Mesothelial cell of epicardium (in vitro differentiated cells): ENCODE measurements at regions not wholly inside any gene's neighbourhood (a gene's known extent, or its start where the extent isn't known, plus 50 kb on each side); places are given as distances from the start of the nearest gene placed in this dataset.

Source experiments
- DNase-seq, 2 experiments: peaks; one replicate each; pipeline ENCODE4 v3.0.0; 2021; ENCODE audit warnings: low spot score in 2 of 2; ENCODE audit not compliant: unreplicated experiment in 2 of 2
- H3K27ac Mint-ChIP-seq: 2 replicates; pipeline ENCODE4 v1.8.0; 2021; ENCODE audit warnings: mixed read lengths
- H3K27me3 Mint-ChIP-seq: 2 replicates; pipeline ENCODE4 v1.8.0; 2021; ENCODE audit warnings: low read depth, mixed read lengths
- H3K36me3 Mint-ChIP-seq: 2 replicates; pipeline ENCODE4 v1.8.0; 2021; ENCODE audit warnings: mixed read lengths
- H3K4me1 Mint-ChIP-seq: 2 replicates; pipeline ENCODE4 v1.8.0; 2021; ENCODE audit warnings: mixed read lengths
- H3K4me3 Mint-ChIP-seq: 2 replicates; pipeline ENCODE4 v1.8.0; 2021; ENCODE audit warnings: mild to moderate bottlenecking, moderate library complexity, mixed read lengths
- H3K9me3 Mint-ChIP-seq: 2 replicates; pipeline ENCODE4 v1.8.0; 2021; ENCODE audit warnings: mixed read lengths
- TF ChIP-seq, protein P1 (sequence below): fragments of 200-600 bp; sonication (generic); IDR thresholded peaks from one replicate; pipeline ENCODE4 v1.5.0; 2021; ENCODE audit warnings: antibody characterized with exemption; ENCODE audit not compliant: unreplicated experiment

DNA sequence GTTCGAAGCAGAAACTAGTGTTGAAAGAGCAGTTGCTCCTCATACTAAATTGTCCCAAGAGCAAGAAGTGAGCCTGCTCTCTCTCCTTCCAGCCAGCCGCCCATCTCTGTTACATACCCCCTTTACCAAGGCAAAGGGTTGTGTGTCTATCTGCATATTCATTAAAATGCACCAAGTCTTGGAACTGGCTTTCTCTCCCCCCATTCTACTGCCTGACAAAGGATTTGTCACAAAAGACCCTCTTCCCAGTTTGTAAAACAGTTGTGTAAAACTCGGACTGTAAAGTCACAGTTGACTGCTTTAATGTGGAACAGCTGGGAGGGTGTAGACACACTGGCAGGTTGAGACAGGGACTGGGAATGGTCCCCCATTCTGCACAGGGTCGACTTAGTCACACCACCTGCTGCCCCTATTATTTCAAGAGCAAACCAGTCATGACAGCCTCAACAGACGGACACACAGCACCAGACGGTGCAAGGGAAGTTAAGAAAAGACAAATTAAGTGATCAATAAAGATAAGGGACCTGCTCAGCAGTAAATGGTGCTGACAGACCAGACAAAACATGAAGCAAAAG is 60.0 kb upstream of the HTATIP2 start:
- Mint-ChIP-seq H3K4me3 (no peak overlapping the region), H3K4me1 (no peaks in the 10 kb centered on the region), H3K9me3 (no peaks in the 10 kb centered on the region), H3K27ac (no peak overlapping the region), H3K36me3 (no peaks in the 10 kb centered on the region), H3K27me3 (peaks cover 30% of the 10 kb centered on the region)
- TF ChIP-seq, protein P1, sequence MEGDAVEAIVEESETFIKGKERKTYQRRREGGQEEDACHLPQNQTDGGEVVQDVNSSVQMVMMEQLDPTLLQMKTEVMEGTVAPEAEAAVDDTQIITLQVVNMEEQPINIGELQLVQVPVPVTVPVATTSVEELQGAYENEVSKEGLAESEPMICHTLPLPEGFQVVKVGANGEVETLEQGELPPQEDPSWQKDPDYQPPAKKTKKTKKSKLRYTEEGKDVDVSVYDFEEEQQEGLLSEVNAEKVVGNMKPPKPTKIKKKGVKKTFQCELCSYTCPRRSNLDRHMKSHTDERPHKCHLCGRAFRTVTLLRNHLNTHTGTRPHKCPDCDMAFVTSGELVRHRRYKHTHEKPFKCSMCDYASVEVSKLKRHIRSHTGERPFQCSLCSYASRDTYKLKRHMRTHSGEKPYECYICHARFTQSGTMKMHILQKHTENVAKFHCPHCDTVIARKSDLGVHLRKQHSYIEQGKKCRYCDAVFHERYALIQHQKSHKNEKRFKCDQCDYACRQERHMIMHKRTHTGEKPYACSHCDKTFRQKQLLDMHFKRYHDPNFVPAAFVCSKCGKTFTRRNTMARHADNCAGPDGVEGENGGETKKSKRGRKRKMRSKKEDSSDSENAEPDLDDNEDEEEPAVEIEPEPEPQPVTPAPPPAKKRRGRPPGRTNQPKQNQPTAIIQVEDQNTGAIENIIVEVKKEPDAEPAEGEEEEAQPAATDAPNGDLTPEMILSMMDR: no peak
- DNase-seq: no peak

DNA sequence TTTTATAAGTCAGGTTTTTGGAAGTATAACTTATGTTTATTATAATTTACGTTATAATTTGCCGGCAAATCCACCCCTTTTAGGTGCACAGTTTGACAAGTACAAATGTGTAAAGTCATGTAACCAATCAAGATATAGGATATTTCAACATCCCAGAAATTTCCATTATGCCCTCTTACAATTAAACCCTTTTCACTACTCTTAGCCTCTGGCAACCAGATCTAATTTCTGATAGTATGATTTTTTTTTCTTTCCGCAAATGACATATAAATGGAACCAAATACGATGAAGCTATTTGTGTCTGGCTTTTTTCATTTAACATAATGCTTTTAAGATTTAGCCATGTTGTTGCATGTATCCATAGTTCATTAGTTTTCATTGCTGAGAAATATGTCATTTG is 69.5 kb upstream of the HTATIP2 start:
- Mint-ChIP-seq H3K4me3 (no peak overlapping the region), H3K27me3 (peaks cover 24% of the 10 kb centered on the region), H3K4me1 (no peaks in the 10 kb centered on the region)

DNA sequence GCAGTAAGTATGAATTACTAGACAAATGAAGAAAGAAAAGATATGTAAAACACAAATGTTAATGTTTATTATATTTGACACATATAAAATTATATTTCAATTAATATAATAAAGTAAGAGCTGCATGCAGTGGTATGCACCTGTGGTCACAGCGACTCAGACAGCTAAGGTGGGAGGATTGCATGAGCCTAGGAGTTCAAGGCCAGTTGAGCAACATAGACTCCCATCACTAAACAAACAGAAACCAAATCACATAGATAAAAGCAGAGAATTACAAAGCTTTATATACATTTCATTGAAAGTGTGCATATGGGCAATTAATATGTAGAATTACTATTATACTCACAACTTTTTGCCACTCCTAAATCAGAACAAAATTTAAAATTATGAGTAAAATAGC is 70.0 kb upstream of the HTATIP2 start:
- peaks cover 25% of the 10 kb centered on the region for H3K27me3 Mint-ChIP-seq
- H3K27ac Mint-ChIP-seq: no peak overlapping the region
- no peaks in the 10 kb centered on the region for H3K36me3 Mint-ChIP-seq
- no peaks in the 10 kb centered on the region for H3K4me1 Mint-ChIP-seq
- TF ChIP-seq, protein P1: no peak
- no peaks in the 10 kb centered on the region for H3K9me3 Mint-ChIP-seq
- H3K4me3 Mint-ChIP-seq: no peak overlapping the region
- no peak for DNase-seq

More for the DNA sequence above, 69.5 kb upstream of the HTATIP2 start:
- TF ChIP-seq, protein P1: no peak
- H3K36me3 Mint-ChIP-seq: no peaks in the 10 kb centered on the region
- no peak for DNase-seq
- H3K9me3 Mint-ChIP-seq: no peaks in the 10 kb centered on the region
- H3K27ac Mint-ChIP-seq: no peak overlapping the region

DNA sequence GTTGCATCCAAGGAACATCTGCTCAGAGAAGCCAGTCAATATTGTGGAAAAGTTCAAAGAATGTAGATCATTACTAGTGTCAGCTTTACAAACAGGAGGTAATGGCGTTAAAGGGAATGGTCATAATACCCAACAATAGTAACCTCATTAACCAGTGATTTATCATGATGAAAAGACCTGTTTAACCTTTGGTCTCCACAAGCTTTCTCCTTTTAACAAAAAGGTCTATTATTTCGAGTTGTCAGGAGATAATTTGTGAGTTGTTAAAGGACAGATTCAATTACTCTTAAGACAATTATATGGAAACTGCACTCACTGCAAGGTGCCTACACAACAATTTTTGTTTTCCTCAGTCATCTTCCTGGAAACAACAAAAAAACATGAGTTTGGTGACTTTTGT is 73.8 kb upstream of the HTATIP2 start:
- no peak overlapping the region for H3K4me3 Mint-ChIP-seq
- peaks cover 34% of the 10 kb centered on the region for H3K27me3 Mint-ChIP-seq
- TF ChIP-seq, protein P1: no peak
- H3K27ac Mint-ChIP-seq: no peak overlapping the region
- no peaks in the 10 kb centered on the region for H3K36me3 Mint-ChIP-seq
- H3K9me3 Mint-ChIP-seq: peaks cover 8% of the 10 kb centered on the region
- no peak for DNase-seq
- H3K4me1 Mint-ChIP-seq: no peaks in the 10 kb centered on the region

DNA sequence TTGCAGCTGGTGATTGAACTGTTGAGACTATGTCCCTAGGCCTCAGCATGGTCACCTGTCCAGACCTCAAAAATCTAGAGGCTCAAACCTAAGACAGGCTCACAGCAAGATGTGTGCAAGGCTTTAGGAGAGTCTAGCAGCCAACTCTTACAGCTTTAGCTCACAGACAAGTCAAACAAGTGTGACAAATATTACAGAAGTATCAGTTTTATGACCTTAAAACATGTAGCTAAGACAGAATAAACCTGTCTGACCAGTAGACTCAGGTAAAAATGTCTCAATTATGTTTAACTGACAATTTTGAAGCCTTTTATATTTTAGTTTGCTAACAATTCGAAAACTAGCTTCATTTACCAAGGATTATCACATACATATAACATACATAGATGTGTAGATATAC is 80.0 kb upstream of the HTATIP2 start:
- Mint-ChIP-seq H3K9me3 (peaks cover 8% of the 10 kb centered on the region), H3K4me3 (no peak overlapping the region), H3K27ac (no peak overlapping the region), H3K27me3 (peaks cover 21% of the 10 kb centered on the region), H3K36me3 (no peaks in the 10 kb centered on the region), H3K4me1 (peaks cover 8% of the 10 kb centered on the region)
- no peak for DNase-seq
- TF ChIP-seq, protein P1: no peak

DNA sequence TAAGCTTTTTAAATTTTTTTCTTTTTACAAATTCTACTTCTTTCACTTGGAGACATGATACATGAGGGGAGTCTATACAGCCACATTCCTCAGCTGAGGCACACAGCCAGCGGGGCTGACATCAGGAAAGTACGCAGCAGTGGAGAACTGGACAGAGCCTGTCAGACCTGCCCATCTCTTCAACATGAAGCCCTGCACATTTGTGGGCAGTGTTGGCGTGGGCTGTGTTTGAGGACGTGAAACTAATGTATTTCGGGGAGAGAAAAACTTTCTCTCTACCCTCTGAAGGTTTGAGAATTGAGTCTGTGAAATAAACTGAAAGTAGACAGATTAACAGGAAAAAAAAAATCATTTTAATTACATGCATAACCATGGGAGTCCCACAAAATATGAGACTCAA is 84.8 kb upstream of the HTATIP2 start:
- Mint-ChIP-seq H3K36me3 (no peaks in the 10 kb centered on the region), H3K27me3 (peaks cover 18% of the 10 kb centered on the region), H3K4me3 (no peak overlapping the region), H3K27ac (peak overlapping the region; percentile 4), H3K9me3 (no peaks in the 10 kb centered on the region), H3K4me1 (peaks cover 11% of the 10 kb centered on the region)
- peak in 1 of 2 experiments; percentile 44 for DNase-seq
- TF ChIP-seq, protein P1: no peak
